NCI-H1436 treated with DMSO at 0.1 percent for 48 hours (cell line): ENCODE measurements at regions not wholly inside any gene's neighbourhood (a gene's known extent, or its start where the extent isn't known, plus 50 kb on each side); places are given as distances from the start of the nearest gene placed in this dataset.
"Not testable (repeated sequence)": the region's sequence is repeated elsewhere in the genome, so short reads cannot be mapped to it uniquely, and the experiment has no call there.

Source experiments
- DNase-seq: peaks from one replicate; lab custom pipeline; 2025; lab: John Stamatoyannopoulos, UW

GRCh38 chr5:82425591-82425990 is 147.4 kb upstream of the RPS23 start:
- DNase-seq, result no peak

GRCh38 chr5:82424211-82424610 is 146.1 kb upstream of the RPS23 start:
- DNase-seq, result no peak

GRCh38 chr5:82422751-82423181 is 144.6 kb upstream of the RPS23 start:
- DNase-seq, result no peak

GRCh38 chr5:82422001-82422740 is 144.0 kb upstream of the RPS23 start:
- no peak for DNase-seq

GRCh38 chr5:82421119-82421518 is 143.0 kb upstream of the RPS23 start:
- DNase-seq, result no peak

GRCh38 chr5:82420524-82420923 is 142.4 kb upstream of the RPS23 start:
- not testable (repeated sequence) for DNase-seq

GRCh38 chr5:82419559-82420332 is 141.6 kb upstream of the RPS23 start:
- DNase-seq, result no peak

- no peak for DNase-seq
Measured at GRCh38 chr5:82418608-82418950, 140.4 kb upstream of the RPS23 start.

- DNase-seq, result no peak
Measured at GRCh38 chr5:82417776-82418607, 139.8 kb upstream of the RPS23 start.

- DNase-seq, result no peak
Measured at GRCh38 chr5:82416512-82416911, 138.4 kb upstream of the RPS23 start.

- DNase-seq, result no peak
Measured at GRCh38 chr5:82414041-82414388, 135.9 kb upstream of the RPS23 start.

GRCh38 chr5:82413302-82414040 is 135.3 kb upstream of the RPS23 start:
- DNase-seq, result no peak

- no peak for DNase-seq
Measured at GRCh38 chr5:82408033-82408432, 129.9 kb upstream of the RPS23 start.

- DNase-seq, result peak; percentile 53
Measured at GRCh38 chr5:82406205-82406773, 128.1 kb upstream of the RPS23 start.

- DNase-seq, result peak; percentile 51
Measured at GRCh38 chr5:82405618-82406204, 127.6 kb upstream of the RPS23 start.

- no peak for DNase-seq
Measured at GRCh38 chr5:82405161-82405560, 127.0 kb upstream of the RPS23 start.

GRCh38 chr5:82404382-82404945 is 126.3 kb upstream of the RPS23 start:
- no peak for DNase-seq

- no peak for DNase-seq
Measured at GRCh38 chr5:82403724-82404123, 125.6 kb upstream of the RPS23 start.

GRCh38 chr5:82403026-82403425 is 124.9 kb upstream of the RPS23 start:
- DNase-seq, result no peak

GRCh38 chr5:82399111-82399510 is 121.0 kb upstream of the RPS23 start:
- DNase-seq, result no peak

- DNase-seq, result no peak
Measured at GRCh38 chr5:82397741-82398320, 119.7 kb upstream of the RPS23 start.
